K562 (cell line): ENCODE measurements at regions not wholly inside any gene's neighbourhood (a gene's known extent, or its start where the extent isn't known, plus 50 kb on each side); places are given as distances from the start of the nearest gene placed in this dataset.
"Not testable (repeated sequence)": the region's sequence is repeated elsewhere in the genome, so short reads cannot be mapped to it uniquely, and the experiment has no call there.

Experiments
- CTCF ChIP-seq, 3 experiments: IDR thresholded peaks in 2 of 3; conservative IDR thresholded peaks in 1 of 3; 2 replicates each; pipeline ENCODE4 v1.5.1; 2011 to 2012; ENCODE audit warnings: low read length in 3 of 3, mild to moderate bottlenecking in 3 of 3, control low read depth in 2 of 3, improper control_type of control experiment in 1 of 3, inconsistent platforms in 1 of 3, low read depth in 1 of 3, mixed read lengths in 1 of 3, moderate library complexity in 1 of 3; ENCODE audit not compliant: insufficient read depth in 2 of 3
- ETV6 ChIP-seq, 3 experiments: fragments of 150-350 bp in 1 of 3; sonication (generic) in 1 of 3; formaldehyde crosslinking in 1 of 3; IDR thresholded peaks; 2 replicates each; pipeline versions ENCODE4 v1.6.1 to v1.8.0; 2014 to 2022; ENCODE audit warnings: borderline replicate concordance in 2 of 3, low read depth in 2 of 3, antibody characterized with exemption in 1 of 3, low read length in 1 of 3, mild to moderate bottlenecking in 1 of 3, missing genetic modification reagents in 1 of 3
- FOXP4 ChIP-seq: sonication (generic); formaldehyde crosslinking; IDR thresholded peaks from 2 replicates; pipeline ENCODE4 v1.8.0; 2022; ENCODE audit warnings: mild to moderate bottlenecking, missing genetic modification reagents, borderline replicate concordance
- NFATC3 ChIP-seq: fragments of 450-650 bp; IDR thresholded peaks from 2 replicates; pipeline ENCODE4 v1.6.1; 2017; ENCODE audit warnings: mild to moderate bottlenecking
- SAFB ChIP-seq: fragments of 200-400 bp; formaldehyde crosslinking; IDR thresholded peaks from 2 replicates; pipeline ENCODE4 v1.6.1; 2017; ENCODE audit warnings: low read depth, low read length, borderline replicate concordance
- ZNF224 ChIP-seq: sonication (generic); formaldehyde crosslinking; IDR thresholded peaks from 2 replicates; pipeline ENCODE4 v1.8.0; 2022; ENCODE audit warnings: mild to moderate bottlenecking, missing genetic modification reagents
- TF ChIP-seq, protein P1 (sequence below): fragments of 450-650 bp; IDR thresholded peaks from 2 replicates; pipeline ENCODE4 v1.6.1; 2017; ENCODE audit warnings: mild to moderate bottlenecking, moderate library complexity

GRCh38 chr15:30841639-30842038 lies 62.1 kb upstream of the FAN1 start:
- not testable (repeated sequence) for TF ChIP-seq ETV6 (IDR thresholded peaks at IDR 0.05; ENCODE audit: borderline replicate concordance in 1 of 2, low read depth in 2 of 2, low read length in 1 of 2); ETV6 (CRISPR knock-in tag; IDR thresholded peaks at IDR 0.05; ENCODE audit: borderline replicate concordance); CTCF (IDR thresholded peaks at IDR 0.05 in 2 of 3, conservative IDR thresholded peaks at IDR 0.05 in 1 of 3; ENCODE audit: insufficient read depth in 2 of 3, low read depth in 1 of 3, low read length in 3 of 3); NFATC3; ZNF224 (CRISPR knock-in tag); FOXP4; SAFB
- TF ChIP-seq, protein P1, sequence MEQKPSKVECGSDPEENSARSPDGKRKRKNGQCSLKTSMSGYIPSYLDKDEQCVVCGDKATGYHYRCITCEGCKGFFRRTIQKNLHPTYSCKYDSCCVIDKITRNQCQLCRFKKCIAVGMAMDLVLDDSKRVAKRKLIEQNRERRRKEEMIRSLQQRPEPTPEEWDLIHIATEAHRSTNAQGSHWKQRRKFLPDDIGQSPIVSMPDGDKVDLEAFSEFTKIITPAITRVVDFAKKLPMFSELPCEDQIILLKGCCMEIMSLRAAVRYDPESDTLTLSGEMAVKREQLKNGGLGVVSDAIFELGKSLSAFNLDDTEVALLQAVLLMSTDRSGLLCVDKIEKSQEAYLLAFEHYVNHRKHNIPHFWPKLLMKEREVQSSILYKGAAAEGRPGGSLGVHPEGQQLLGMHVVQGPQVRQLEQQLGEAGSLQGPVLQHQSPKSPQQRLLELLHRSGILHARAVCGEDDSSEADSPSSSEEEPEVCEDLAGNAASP = not testable (repeated sequence)
